ENCODE measurements at regions not wholly inside any gene's neighbourhood (a gene's known extent, or its start where the extent isn't known, plus 50 kb on each side); places are given as distances from the start of the nearest gene placed in this dataset.

DNA sequence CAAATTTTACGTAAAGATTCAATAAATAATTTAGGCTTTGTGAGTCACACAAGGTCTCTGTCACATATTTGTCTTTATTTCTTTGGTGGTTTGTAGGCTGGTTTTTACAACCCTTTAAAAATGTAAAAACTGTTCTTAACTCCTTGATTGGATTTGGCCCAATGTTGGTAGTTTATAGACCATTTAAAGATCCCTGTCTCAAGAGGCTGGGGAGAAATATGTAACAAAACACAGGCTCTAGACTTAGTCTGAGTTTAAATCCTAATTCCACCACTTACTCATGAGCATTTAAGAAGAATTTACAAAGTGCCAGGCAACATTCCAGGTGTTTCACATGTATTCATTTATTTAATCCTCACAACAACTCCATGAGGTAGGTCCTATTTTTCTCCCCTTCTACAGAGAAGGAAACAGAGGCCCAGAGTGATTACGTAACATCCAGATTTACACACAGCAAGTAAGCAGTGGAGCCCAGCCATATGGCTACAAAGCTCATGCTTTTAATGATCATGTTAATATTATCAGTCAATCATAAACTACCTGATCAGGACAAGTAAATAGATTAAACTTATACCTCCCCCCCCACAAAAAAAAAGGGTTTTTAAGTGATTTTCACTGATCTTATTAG lies 416.6 kb upstream of the ACVR2A start:
- Mint-ChIP-seq H3K36me3 (ENCODE audit: insufficient read depth) (no peaks in the 10 kb centered on the region), H3K4me3 (ENCODE audit: low read depth) (no peak overlapping the region), H3K27ac (no peak overlapping the region), H3K9me3 (ENCODE audit: low read depth) (no peaks in the 10 kb centered on the region), H3K27me3 (peaks cover 16% of the 10 kb centered on the region), H3K4me1 (ENCODE audit: low read depth) (peaks cover 50% of the 10 kb centered on the region)
- DNase-seq (ENCODE audit: low spot score, unreplicated experiment): no peak
- TF ChIP-seq, protein P1, sequence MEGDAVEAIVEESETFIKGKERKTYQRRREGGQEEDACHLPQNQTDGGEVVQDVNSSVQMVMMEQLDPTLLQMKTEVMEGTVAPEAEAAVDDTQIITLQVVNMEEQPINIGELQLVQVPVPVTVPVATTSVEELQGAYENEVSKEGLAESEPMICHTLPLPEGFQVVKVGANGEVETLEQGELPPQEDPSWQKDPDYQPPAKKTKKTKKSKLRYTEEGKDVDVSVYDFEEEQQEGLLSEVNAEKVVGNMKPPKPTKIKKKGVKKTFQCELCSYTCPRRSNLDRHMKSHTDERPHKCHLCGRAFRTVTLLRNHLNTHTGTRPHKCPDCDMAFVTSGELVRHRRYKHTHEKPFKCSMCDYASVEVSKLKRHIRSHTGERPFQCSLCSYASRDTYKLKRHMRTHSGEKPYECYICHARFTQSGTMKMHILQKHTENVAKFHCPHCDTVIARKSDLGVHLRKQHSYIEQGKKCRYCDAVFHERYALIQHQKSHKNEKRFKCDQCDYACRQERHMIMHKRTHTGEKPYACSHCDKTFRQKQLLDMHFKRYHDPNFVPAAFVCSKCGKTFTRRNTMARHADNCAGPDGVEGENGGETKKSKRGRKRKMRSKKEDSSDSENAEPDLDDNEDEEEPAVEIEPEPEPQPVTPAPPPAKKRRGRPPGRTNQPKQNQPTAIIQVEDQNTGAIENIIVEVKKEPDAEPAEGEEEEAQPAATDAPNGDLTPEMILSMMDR (IDR thresholded peaks at IDR 0.05; ENCODE audit: unreplicated experiment): no peak

GRCh38 chr2:147425437-147426029 lies 419.3 kb upstream of the ACVR2A start:
- TF ChIP-seq, protein P1 (IDR thresholded peaks at IDR 0.05; ENCODE audit: unreplicated experiment): no peak
- no peaks in the 10 kb centered on the region for H3K9me3 Mint-ChIP-seq (ENCODE audit: low read depth)
- peaks cover 7% of the 10 kb centered on the region for H3K27me3 Mint-ChIP-seq
- H3K4me1 Mint-ChIP-seq (ENCODE audit: low read depth): peaks cover 35% of the 10 kb centered on the region
- peak overlapping the region; percentile 42 for H3K27ac Mint-ChIP-seq
- DNase-seq (ENCODE audit: low spot score, unreplicated experiment): no peak
- no peak overlapping the region for H3K4me3 Mint-ChIP-seq (ENCODE audit: low read depth)
- H3K36me3 Mint-ChIP-seq (ENCODE audit: insufficient read depth): no peaks in the 10 kb centered on the region

- Mint-ChIP-seq H3K9me3 (ENCODE audit: low read depth) (no peaks in the 10 kb centered on the region), H3K27ac (no peak overlapping the region), H3K4me1 (ENCODE audit: low read depth) (peaks cover 32% of the 10 kb centered on the region), H3K36me3 (ENCODE audit: insufficient read depth) (no peaks in the 10 kb centered on the region), H3K4me3 (ENCODE audit: low read depth) (no peak overlapping the region), H3K27me3 (peaks cover 7% of the 10 kb centered on the region)
- TF ChIP-seq, protein P1 (IDR thresholded peaks at IDR 0.05; ENCODE audit: unreplicated experiment): no peak
- no peak for DNase-seq (ENCODE audit: low spot score, unreplicated experiment)
Observed at GRCh38 chr2:147424766-147425165, 420.1 kb upstream of the ACVR2A start.

DNA sequence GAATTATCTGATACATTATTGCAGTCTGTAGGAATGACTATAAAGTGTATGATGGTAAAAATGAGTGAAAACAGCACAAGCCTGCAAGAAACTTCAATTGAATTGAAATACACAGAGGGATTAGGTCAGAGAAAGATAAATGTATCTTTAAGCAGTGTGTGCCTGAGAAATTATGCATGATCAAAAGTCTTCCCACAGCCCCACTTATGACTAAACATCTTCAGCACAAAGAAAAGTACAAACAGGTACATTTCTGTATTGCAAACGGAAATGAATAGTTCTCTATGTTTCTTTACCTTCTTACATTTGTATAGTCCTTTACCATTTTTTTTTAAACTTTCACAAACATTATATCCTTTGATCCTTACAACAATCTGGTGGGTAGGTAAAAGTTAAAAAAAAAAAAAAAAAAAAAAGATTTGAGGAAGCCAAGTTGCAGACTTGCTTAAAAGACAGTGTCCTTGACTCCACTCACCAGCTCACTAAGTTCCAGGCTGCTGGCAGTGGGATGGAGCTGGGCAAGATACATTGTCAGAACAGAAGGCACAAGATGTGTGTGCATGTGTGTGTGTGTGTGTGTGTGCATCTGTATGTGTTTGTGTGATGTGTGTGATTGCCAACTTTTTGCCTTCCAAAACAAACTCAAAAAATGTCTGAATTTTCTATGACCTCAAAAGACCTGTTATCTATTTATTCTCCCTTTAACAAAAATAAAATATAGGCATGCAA lies 423.7 kb upstream of the ACVR2A start:
- Mint-ChIP-seq H3K4me1 (ENCODE audit: low read depth) (peaks cover 24% of the 10 kb centered on the region), H3K9me3 (ENCODE audit: low read depth) (no peaks in the 10 kb centered on the region), H3K27me3 (peaks cover 18% of the 10 kb centered on the region), H3K36me3 (ENCODE audit: insufficient read depth) (no peaks in the 10 kb centered on the region), H3K27ac (no peak overlapping the region), H3K4me3 (ENCODE audit: low read depth) (no peak overlapping the region)
- no peak for DNase-seq (ENCODE audit: low spot score, unreplicated experiment)
- TF ChIP-seq, protein P1 (IDR thresholded peaks at IDR 0.05; ENCODE audit: unreplicated experiment): no peak

GRCh38 chr2:147420517-147420916 lies 424.3 kb upstream of the ACVR2A start:
- Mint-ChIP-seq H3K27ac (no peak overlapping the region), H3K36me3 (ENCODE audit: insufficient read depth) (no peaks in the 10 kb centered on the region), H3K9me3 (ENCODE audit: low read depth) (no peaks in the 10 kb centered on the region), H3K27me3 (peaks cover 18% of the 10 kb centered on the region), H3K4me3 (ENCODE audit: low read depth) (no peak overlapping the region), H3K4me1 (ENCODE audit: low read depth) (peaks cover 21% of the 10 kb centered on the region)
- no peak for DNase-seq (ENCODE audit: low spot score, unreplicated experiment)
- TF ChIP-seq, protein P1 (IDR thresholded peaks at IDR 0.05; ENCODE audit: unreplicated experiment): no peak

Data from progenitor cell of endocrine pancreas (in vitro differentiated cells).